NB4 (cell line): ENCODE measurements at regions not wholly inside any gene's neighbourhood (a gene's known extent, or its start where the extent isn't known, plus 50 kb on each side); places are given as distances from the start of the nearest gene placed in this dataset.

Experiments
- DNase-seq: peaks from one replicate; pipeline ENCODE4 v3.0.0; 2010; ENCODE audit warnings: low read depth
- H3K4me3 ChIP-seq: one replicate; pipeline ENCODE4 v1.5.1; 2011; ENCODE audit warnings: mild to moderate bottlenecking, low read depth, low read length, moderate library complexity
- CTCF ChIP-seq: IDR thresholded peaks from one replicate; pipeline ENCODE4 v1.5.1; 2012; ENCODE audit warnings: low read depth, low read length
- MYC ChIP-seq: IDR thresholded peaks from 2 replicates; pipeline ENCODE4 v1.6.1; 2011; ENCODE audit warnings: low read depth, low read length
- POLR2A ChIP-seq: IDR thresholded peaks from 2 replicates; pipeline ENCODE4 v1.6.1; 2011; ENCODE audit warnings: mild to moderate bottlenecking; ENCODE audit not compliant: insufficient read length; ENCODE audit errors: extremely low read depth
- TF ChIP-seq, protein P1 (sequence below): IDR thresholded peaks from 2 replicates; pipeline ENCODE4 v1.6.1; 2011; ENCODE audit warnings: low read depth, low read length

GRCh38 chr18:34411952-34412351 is 187.2 kb upstream of the NOL4 start:
- DNase-seq: no peak
- H3K4me3 ChIP-seq: no peak overlapping the region
- no peak for TF ChIP-seq CTCF
- TF ChIP-seq MYC: no peak
- no peak for TF ChIP-seq POLR2A
- TF ChIP-seq, protein P1, sequence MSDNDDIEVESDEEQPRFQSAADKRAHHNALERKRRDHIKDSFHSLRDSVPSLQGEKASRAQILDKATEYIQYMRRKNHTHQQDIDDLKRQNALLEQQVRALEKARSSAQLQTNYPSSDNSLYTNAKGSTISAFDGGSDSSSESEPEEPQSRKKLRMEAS: no peak

DNA sequence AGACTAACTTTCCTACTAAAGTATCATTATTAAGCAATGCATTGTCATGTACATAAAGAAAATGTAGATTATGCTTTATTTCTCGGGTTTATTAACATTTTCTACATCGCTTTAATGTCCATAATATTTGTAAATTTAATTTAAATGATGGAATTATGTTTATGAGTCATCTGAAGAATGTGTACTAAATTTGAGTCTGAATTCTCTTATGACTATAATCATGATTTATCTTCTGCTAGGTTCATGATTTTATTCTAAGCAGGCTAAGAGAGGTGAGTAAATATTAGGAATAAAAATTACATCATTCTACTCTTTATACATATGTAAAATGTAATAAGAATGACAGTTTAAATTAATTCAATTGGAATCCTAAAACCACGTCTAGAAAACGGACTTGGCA is 206.3 kb upstream of the NOL4 start:
- DNase-seq: no peak
- H3K4me3 ChIP-seq: no peak overlapping the region
- TF ChIP-seq MYC: no peak
- TF ChIP-seq, protein P1: no peak
- TF ChIP-seq POLR2A: no peak
- no peak for TF ChIP-seq CTCF

DNA sequence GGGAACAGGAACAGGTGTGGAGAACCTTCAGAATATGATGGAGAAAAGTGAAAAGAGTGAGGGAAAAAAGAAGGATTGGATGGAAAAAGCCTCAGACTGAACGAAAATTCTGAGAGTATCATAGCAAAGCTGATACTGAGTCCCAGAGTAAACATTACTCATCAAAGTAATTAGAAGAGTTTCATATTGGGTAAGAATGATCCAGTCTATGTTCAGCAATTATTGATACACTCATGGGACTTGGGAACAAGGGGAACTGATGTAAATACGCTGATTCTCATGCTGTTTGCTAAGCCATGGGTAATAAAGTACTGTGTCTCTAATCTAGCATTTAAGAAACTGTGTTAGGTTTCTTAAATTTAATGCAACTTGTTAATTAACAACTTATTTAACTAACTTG is 219.9 kb upstream of the NOL4 start:
- H3K4me3 ChIP-seq: no peak overlapping the region
- no peak for TF ChIP-seq CTCF
- TF ChIP-seq, protein P1: no peak
- TF ChIP-seq POLR2A: no peak
- DNase-seq: no peak

DNA sequence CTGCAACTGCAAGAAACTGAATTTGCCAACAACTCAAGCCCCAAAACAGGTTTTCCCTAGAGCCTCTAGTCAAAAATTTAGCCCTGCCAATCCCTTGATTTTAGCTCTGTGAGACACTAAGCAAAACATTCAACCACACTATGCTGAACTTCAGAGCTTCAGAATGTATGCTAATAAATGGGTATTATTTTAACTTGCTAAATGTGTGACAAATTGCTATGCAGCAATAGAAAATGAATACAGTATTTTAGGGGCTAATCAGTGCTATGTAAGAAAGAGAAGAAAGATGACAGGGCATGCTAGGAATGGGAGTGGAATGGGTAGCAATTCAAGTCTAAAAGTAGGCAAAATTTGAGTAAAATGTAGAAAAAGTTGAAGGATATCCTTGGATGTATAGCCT is 223.9 kb upstream of the NOL4 start:
- no peak for DNase-seq
- H3K4me3 ChIP-seq: no peak overlapping the region
- TF ChIP-seq POLR2A: no peak
- TF ChIP-seq CTCF: no peak
- no peak for TF ChIP-seq MYC
- TF ChIP-seq, protein P1: no peak

GRCh38 chr18:34457761-34458160 is 233.0 kb upstream of the NOL4 start:
- H3K4me3 ChIP-seq: no peak overlapping the region
- no peak for DNase-seq
- TF ChIP-seq POLR2A: no peak
- TF ChIP-seq, protein P1: no peak

DNA sequence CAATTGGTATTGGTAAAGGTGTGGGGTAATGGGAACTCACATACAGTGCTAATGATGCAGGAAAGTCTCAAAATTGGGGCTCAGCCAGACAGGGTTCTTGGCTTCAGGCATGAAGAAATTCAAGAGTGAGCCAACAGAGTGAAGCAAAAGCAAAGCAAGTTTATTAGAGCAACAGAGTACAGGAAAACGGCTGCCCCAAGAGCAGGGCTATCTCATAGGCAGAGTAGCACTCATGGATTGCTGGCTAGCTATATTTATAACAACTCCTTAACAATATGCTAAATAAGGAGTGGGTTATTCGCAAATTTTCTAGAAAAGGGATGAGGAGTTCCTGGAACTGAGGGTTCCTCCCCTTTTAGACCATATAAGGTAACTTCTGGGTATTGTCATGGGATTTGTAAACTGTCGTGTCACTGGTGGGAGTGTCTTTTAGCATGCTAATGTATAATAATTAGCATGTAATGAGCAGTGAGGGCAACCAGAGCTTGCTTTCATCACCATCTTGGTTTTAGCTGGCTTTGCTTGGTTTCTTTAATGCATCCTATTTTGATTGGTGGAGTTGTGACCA is 233.8 kb upstream of the NOL4 start:
- DNase-seq: no peak
- TF ChIP-seq CTCF: no peak
- TF ChIP-seq, protein P1: no peak
- no peak for TF ChIP-seq POLR2A
- no peak for TF ChIP-seq MYC
- H3K4me3 ChIP-seq: no peak overlapping the region
